ENCODE measurements at regions not wholly inside any gene's neighbourhood (a gene's known extent, or its start where the extent isn't known, plus 50 kb on each side); places are given as distances from the start of the nearest gene placed in this dataset.

DNA sequence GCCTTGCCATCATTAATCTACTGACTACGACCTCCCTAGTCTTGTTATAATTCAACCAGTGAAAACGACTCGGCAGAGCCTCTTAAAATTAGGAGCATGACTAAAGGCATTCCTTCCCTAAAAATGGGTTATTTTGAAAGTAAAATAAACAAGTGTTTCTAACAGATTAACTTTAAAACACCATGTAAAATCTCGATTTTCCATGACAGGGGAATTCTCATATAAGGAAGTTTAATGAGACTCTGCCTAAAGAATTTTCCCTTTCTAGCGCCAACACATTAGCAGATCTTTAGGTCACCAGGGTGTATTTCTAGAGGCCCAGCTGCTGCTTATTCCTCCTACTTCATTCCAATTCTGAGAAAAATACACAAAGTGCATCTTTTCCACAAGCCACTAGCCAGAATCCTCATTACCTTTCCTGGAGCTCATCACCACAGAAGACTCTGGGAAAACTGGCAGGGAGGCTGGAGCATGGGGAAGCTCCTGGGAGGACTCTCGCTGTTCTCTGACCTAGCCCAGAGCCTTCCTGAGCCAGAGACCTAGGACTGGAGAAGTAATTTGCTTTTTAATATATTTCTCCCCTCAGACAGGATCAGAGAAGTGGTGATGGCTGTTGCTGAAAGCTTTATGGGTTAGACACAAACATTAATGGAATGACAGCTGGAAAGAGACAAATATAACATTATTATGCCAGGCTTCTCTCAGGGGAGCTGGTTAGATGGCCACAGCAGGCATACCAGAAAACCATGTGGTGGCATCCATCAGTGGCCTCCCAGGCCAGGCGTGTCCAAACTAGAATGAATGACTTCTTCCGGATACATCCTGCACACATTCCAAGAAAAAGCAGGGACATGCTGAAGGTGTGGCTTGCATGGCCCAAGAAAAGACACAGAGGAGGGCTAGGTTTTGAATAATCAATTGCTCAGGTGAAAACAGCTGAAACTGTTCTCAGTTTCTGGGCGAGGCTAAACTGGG, 63.6 kb upstream of the CTTNBP2NL start:
- no peaks in the 10 kb centered on the region for H3K36me3 ChIP-seq (ENCODE audit: control insufficient read depth, insufficient read depth, low read length)
- no peaks in the 10 kb centered on the region for H3K4me1 ChIP-seq (ENCODE audit: control insufficient read depth, insufficient read depth, low read length)
- no peak overlapping the region for H2BK5ac ChIP-seq (ENCODE audit: low read depth, low read length, poor library complexity, severe bottlenecking)
- H3K27ac ChIP-seq (ENCODE audit: insufficient read depth, low read length): no peak overlapping the region
- H2BK120ac ChIP-seq (ENCODE audit: low read depth, low read length): no peak overlapping the region
- intact Hi-C loops (cut with micrococcal nuclease): loop anchor here (10.0 kb wide), 1 partner anchor 568 kb away; no protein-coding TSS in a partner anchor
- no peaks in the 10 kb centered on the region for H3K9me1 ChIP-seq (ENCODE audit: insufficient read depth, low read length)
- dilution Hi-C loops (cut with HindIII; ENCODE audit: low sequenced_read_pairs, unreplicated experiment): no loop called here
- H2BK15ac ChIP-seq (ENCODE audit: low read depth, low read length): no peak overlapping the region
- H4K5ac ChIP-seq (ENCODE audit: low read depth, low read length): no peak overlapping the region
- H4K20me1 ChIP-seq (ENCODE audit: insufficient read depth, low read length): no peaks in the 10 kb centered on the region
- peaks cover 34% of the 10 kb centered on the region for H3K27me3 ChIP-seq (ENCODE audit: control insufficient read depth, insufficient read depth, low read length)
- H3K4me2 ChIP-seq (ENCODE audit: low read depth, low read length): no peak overlapping the region
- H4K8ac ChIP-seq (ENCODE audit: low read depth in 2 of 2, low read length in 2 of 2): no peak overlapping the region
- H3K14ac ChIP-seq (replicated peaks; ENCODE audit: low read depth, low read length): no peak overlapping the region
- H2AK9ac ChIP-seq (replicated peaks; ENCODE audit: low read depth, low read length, poor library complexity): no peak overlapping the region
- no peak overlapping the region for H4K91ac ChIP-seq (ENCODE audit: insufficient read depth, low read depth, low read length)
- no peak overlapping the region for H3K4ac ChIP-seq (ENCODE audit: low read depth, low read length)
- CTCF ChIA-PET: no interaction called here
- H2BK20ac ChIP-seq (ENCODE audit: low read depth, low read length): no peak overlapping the region
- no peaks in the 10 kb centered on the region for H3K9me3 ChIP-seq (ENCODE audit: control insufficient read depth, insufficient read depth, low read length)
- POLR2A ChIA-PET (ENCODE audit: unreplicated experiment): no interaction called here
- no peak overlapping the region for H3K9ac ChIP-seq (ENCODE audit: low read depth, low read length)
- no peak overlapping the region for H3K4me3 ChIP-seq (ENCODE audit: insufficient read depth, low read depth, low read length)
- no peak for ATAC-seq (ENCODE audit: low read depth)
- H2AFZ ChIP-seq (replicated peaks; ENCODE audit: low read length, poor library complexity): no peak overlapping the region
- in situ Hi-C loops (cut with MboI; ENCODE audit: low sequenced_read_pairs): no loop called here
- H2AK5ac ChIP-seq (ENCODE audit: low read depth, low read length): no peak overlapping the region
- H3K23ac ChIP-seq (ENCODE audit: low read depth, low read length): no peak overlapping the region
- no peak overlapping the region for H3K18ac ChIP-seq (ENCODE audit: low read depth, low read length)
- no peak for TF ChIP-seq RAD21 (IDR thresholded peaks at IDR 0.05; ENCODE audit: low read length)
- TF ChIP-seq MXI1 (IDR thresholded peaks at IDR 0.05; ENCODE audit: borderline replicate concordance, low read depth, low read length): no peak
- no peak for TF ChIP-seq MAFK (IDR thresholded peaks at IDR 0.05; ENCODE audit: low read depth, low read length)
- TF ChIP-seq NFE2L2 (IDR thresholded peaks at IDR 0.05; ENCODE audit: low read depth, low read length): no peak
- no peaks in the 10 kb centered on the region for H3K79me1 ChIP-seq (ENCODE audit: low read depth in 1 of 2, low read length in 2 of 2)
- WGBS, 2 experiments (ENCODE audit: extremely low coverage in 2 of 2, insufficient read length in 1 of 2): 24% methylated on average over 2 of the region's 9 CpGs; no CpG with 5 or more reads in 1 of the 2 experiments
- DNase-seq: no peak
- H3K56ac ChIP-seq (ENCODE audit: extremely low read depth, insufficient read depth, low read length): no peak overlapping the region
- BruUV-seq (replicated peaks): no TSS peak
